ENCODE measurements at regions not wholly inside any gene's neighbourhood (a gene's known extent, or its start where the extent isn't known, plus 50 kb on each side); places are given as distances from the start of the nearest gene placed in this dataset.

- DNase-seq: no peak
These were observed 107.7 kb upstream of the USP24 start for GRCh38 chr1:55322842-55323241.

GRCh38 chr1:55321942-55322341, 106.8 kb upstream of the USP24 start:
- Histone ChIP-seq H3K9me3 (replicated peaks; ENCODE audit: control insufficient read depth, low read depth, low read length) (no peaks in the 10 kb centered on the region), H3K27ac (ENCODE audit: low read length) (no peak overlapping the region), H3K36me3 (ENCODE audit: control insufficient read depth, insufficient read depth, low read length) (no peaks in the 10 kb centered on the region), H3K4me1 (ENCODE audit: control insufficient read depth, insufficient read depth, low read length) (peaks cover 12% of the 10 kb centered on the region), H3K27me3 (ENCODE audit: control insufficient read depth, insufficient read depth, low read length) (no peaks in the 10 kb centered on the region), H3K4me3 (ENCODE audit: low read length) (no peak overlapping the region)
- peak; percentile 82 for DNase-seq
- 20% methylated on average over 1 of the region's 2 CpGs for WGBS (ENCODE audit: insufficient coverage)

More at GRCh38 chr1:55322842-55323241, 107.7 kb upstream of the USP24 start:
- peaks cover 6% of the 10 kb centered on the region for H3K4me1 ChIP-seq (ENCODE audit: control insufficient read depth, insufficient read depth, low read length)
- no peaks in the 10 kb centered on the region for H3K9me3 ChIP-seq (replicated peaks; ENCODE audit: control insufficient read depth, low read depth, low read length)
- no CpG with 5 or more reads among the region's 1 CpG for WGBS (ENCODE audit: insufficient coverage)
- no peak overlapping the region for H3K27ac ChIP-seq (ENCODE audit: low read length)
- no peak overlapping the region for H3K4me3 ChIP-seq (ENCODE audit: low read length)
- no peaks in the 10 kb centered on the region for H3K27me3 ChIP-seq (ENCODE audit: control insufficient read depth, insufficient read depth, low read length)
- H3K36me3 ChIP-seq (ENCODE audit: control insufficient read depth, insufficient read depth, low read length): no peaks in the 10 kb centered on the region

- H3K27ac ChIP-seq (ENCODE audit: low read length): no peak overlapping the region
- no peak overlapping the region for H3K4me3 ChIP-seq (ENCODE audit: low read length)
- DNase-seq: no peak
- peaks cover 20% of the 10 kb centered on the region for H3K4me1 ChIP-seq (ENCODE audit: control insufficient read depth, insufficient read depth, low read length)
- H3K9me3 ChIP-seq (replicated peaks; ENCODE audit: control insufficient read depth, low read depth, low read length): no peaks in the 10 kb centered on the region
- no peaks in the 10 kb centered on the region for H3K36me3 ChIP-seq (ENCODE audit: control insufficient read depth, insufficient read depth, low read length)
- WGBS (ENCODE audit: insufficient coverage): 51% methylated on average over 2 of the region's 2 CpGs
- H3K27me3 ChIP-seq (ENCODE audit: control insufficient read depth, insufficient read depth, low read length): no peaks in the 10 kb centered on the region
These were observed 105.7 kb upstream of the USP24 start for GRCh38 chr1:55320891-55321290.

GRCh38 chr1:55318116-55318817, 103.1 kb upstream of the USP24 start:
- peak; percentile 60 for DNase-seq
- H3K27ac ChIP-seq (ENCODE audit: low read length): peak overlapping the region; percentile 31
- no peaks in the 10 kb centered on the region for H3K27me3 ChIP-seq (ENCODE audit: control insufficient read depth, insufficient read depth, low read length)
- 71% methylated on average over 1 of the region's 6 CpGs for WGBS (ENCODE audit: insufficient coverage)
- peaks cover 20% of the 10 kb centered on the region for H3K4me1 ChIP-seq (ENCODE audit: control insufficient read depth, insufficient read depth, low read length)
- no peaks in the 10 kb centered on the region for H3K36me3 ChIP-seq (ENCODE audit: control insufficient read depth, insufficient read depth, low read length)
- no peak overlapping the region for H3K4me3 ChIP-seq (ENCODE audit: low read length)
- no peaks in the 10 kb centered on the region for H3K9me3 ChIP-seq (replicated peaks; ENCODE audit: control insufficient read depth, low read depth, low read length)

- 100% methylated on average over 1 of the region's 3 CpGs for WGBS (ENCODE audit: insufficient coverage)
- peak overlapping the region; percentile 14 for H3K27ac ChIP-seq (ENCODE audit: low read length)
- H3K4me3 ChIP-seq (ENCODE audit: low read length): no peak overlapping the region
- no peak for DNase-seq
- no peaks in the 10 kb centered on the region for H3K9me3 ChIP-seq (replicated peaks; ENCODE audit: control insufficient read depth, low read depth, low read length)
- no peaks in the 10 kb centered on the region for H3K36me3 ChIP-seq (ENCODE audit: control insufficient read depth, insufficient read depth, low read length)
- H3K27me3 ChIP-seq (ENCODE audit: control insufficient read depth, insufficient read depth, low read length): no peaks in the 10 kb centered on the region
- peaks cover 20% of the 10 kb centered on the region for H3K4me1 ChIP-seq (ENCODE audit: control insufficient read depth, insufficient read depth, low read length)
These were observed 102.5 kb upstream of the USP24 start for GRCh38 chr1:55317673-55318072.

GRCh38 chr1:55316947-55317662, 101.9 kb upstream of the USP24 start:
- H3K4me1 ChIP-seq (ENCODE audit: control insufficient read depth, insufficient read depth, low read length): peaks cover 22% of the 10 kb centered on the region
- no peaks in the 10 kb centered on the region for H3K27me3 ChIP-seq (ENCODE audit: control insufficient read depth, insufficient read depth, low read length)
- no peak for DNase-seq
- no CpG with 5 or more reads among the region's 7 CpGs for WGBS (ENCODE audit: insufficient coverage)
- no peak overlapping the region for H3K27ac ChIP-seq (ENCODE audit: low read length)
- no peak overlapping the region for H3K4me3 ChIP-seq (ENCODE audit: low read length)
- no peaks in the 10 kb centered on the region for H3K36me3 ChIP-seq (ENCODE audit: control insufficient read depth, insufficient read depth, low read length)
- no peaks in the 10 kb centered on the region for H3K9me3 ChIP-seq (replicated peaks; ENCODE audit: control insufficient read depth, low read depth, low read length)

GRCh38 chr1:55316502-55316901, 101.3 kb upstream of the USP24 start:
- no CpG with 5 or more reads among the region's 4 CpGs for WGBS (ENCODE audit: insufficient coverage)
- Histone ChIP-seq H3K9me3 (replicated peaks; ENCODE audit: control insufficient read depth, low read depth, low read length) (no peaks in the 10 kb centered on the region), H3K36me3 (ENCODE audit: control insufficient read depth, insufficient read depth, low read length) (no peaks in the 10 kb centered on the region), H3K27me3 (ENCODE audit: control insufficient read depth, insufficient read depth, low read length) (no peaks in the 10 kb centered on the region), H3K4me1 (ENCODE audit: control insufficient read depth, insufficient read depth, low read length) (peaks cover 28% of the 10 kb centered on the region), H3K4me3 (ENCODE audit: low read length) (no peak overlapping the region), H3K27ac (ENCODE audit: low read length) (no peak overlapping the region)
- peak; percentile 54 for DNase-seq

- Histone ChIP-seq H3K4me1 (ENCODE audit: control insufficient read depth, insufficient read depth, low read length) (peaks cover 38% of the 10 kb centered on the region), H3K27ac (ENCODE audit: low read length) (no peak overlapping the region), H3K9me3 (replicated peaks; ENCODE audit: control insufficient read depth, low read depth, low read length) (no peaks in the 10 kb centered on the region), H3K27me3 (ENCODE audit: control insufficient read depth, insufficient read depth, low read length) (no peaks in the 10 kb centered on the region), H3K4me3 (ENCODE audit: low read length) (no peak overlapping the region), H3K36me3 (ENCODE audit: control insufficient read depth, insufficient read depth, low read length) (no peaks in the 10 kb centered on the region)
- DNase-seq: no peak
- WGBS (ENCODE audit: insufficient coverage): no CpG with 5 or more reads among the region's 1 CpG
These were observed 100.4 kb upstream of the USP24 start for GRCh38 chr1:55315552-55315951.

- DNase-seq: no peak
- Histone ChIP-seq H3K36me3 (ENCODE audit: control insufficient read depth, insufficient read depth, low read length) (no peaks in the 10 kb centered on the region), H3K9me3 (replicated peaks; ENCODE audit: control insufficient read depth, low read depth, low read length) (no peaks in the 10 kb centered on the region), H3K4me3 (ENCODE audit: low read length) (no peak overlapping the region), H3K4me1 (ENCODE audit: control insufficient read depth, insufficient read depth, low read length) (peaks cover 45% of the 10 kb centered on the region), H3K27me3 (ENCODE audit: control insufficient read depth, insufficient read depth, low read length) (no peaks in the 10 kb centered on the region), H3K27ac (ENCODE audit: low read length) (no peak overlapping the region)
- whole genome bisulfite sequencing (ENCODE audit: insufficient coverage): 93% methylated on average over 3 of the region's 4 CpGs
These were observed 99.6 kb upstream of the USP24 start for GRCh38 chr1:55314740-55315139.

GRCh38 chr1:55313903-55314302, 98.7 kb upstream of the USP24 start:
- WGBS (ENCODE audit: insufficient coverage): 67% methylated on average over 1 of the region's 5 CpGs
- H3K4me3 ChIP-seq (ENCODE audit: low read length): no peak overlapping the region
- no peak overlapping the region for H3K27ac ChIP-seq (ENCODE audit: low read length)
- peaks cover 45% of the 10 kb centered on the region for H3K4me1 ChIP-seq (ENCODE audit: control insufficient read depth, insufficient read depth, low read length)
- no peaks in the 10 kb centered on the region for H3K27me3 ChIP-seq (ENCODE audit: control insufficient read depth, insufficient read depth, low read length)
- no peaks in the 10 kb centered on the region for H3K36me3 ChIP-seq (ENCODE audit: control insufficient read depth, insufficient read depth, low read length)
- DNase-seq: no peak
- H3K9me3 ChIP-seq (replicated peaks; ENCODE audit: control insufficient read depth, low read depth, low read length): no peaks in the 10 kb centered on the region
